ENCODE measurements at regions not wholly inside any gene's neighbourhood (a gene's known extent, or its start where the extent isn't known, plus 50 kb on each side); places are given as distances from the start of the nearest gene placed in this dataset.

DNA sequence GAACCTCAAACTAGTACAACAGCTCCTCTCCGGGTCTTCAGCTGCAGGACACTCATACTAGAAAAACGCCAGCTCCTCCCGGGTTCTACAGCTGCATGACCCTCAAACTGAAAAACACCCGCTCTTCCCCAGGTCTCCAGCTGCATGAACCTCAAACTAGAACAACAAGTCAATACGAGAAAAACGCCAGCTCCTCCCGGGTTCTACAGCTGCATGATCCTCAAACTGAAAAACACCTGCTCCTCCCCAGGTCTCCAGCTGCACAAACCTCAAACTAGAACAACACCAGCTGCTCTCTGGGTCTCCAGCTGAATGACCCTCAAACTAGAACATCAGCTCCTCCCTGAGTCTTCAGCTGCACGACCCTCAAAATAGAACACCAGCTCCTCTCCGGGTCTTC, 315.0 kb upstream of the TFPI start:
- TF ChIP-seq, protein P1, sequence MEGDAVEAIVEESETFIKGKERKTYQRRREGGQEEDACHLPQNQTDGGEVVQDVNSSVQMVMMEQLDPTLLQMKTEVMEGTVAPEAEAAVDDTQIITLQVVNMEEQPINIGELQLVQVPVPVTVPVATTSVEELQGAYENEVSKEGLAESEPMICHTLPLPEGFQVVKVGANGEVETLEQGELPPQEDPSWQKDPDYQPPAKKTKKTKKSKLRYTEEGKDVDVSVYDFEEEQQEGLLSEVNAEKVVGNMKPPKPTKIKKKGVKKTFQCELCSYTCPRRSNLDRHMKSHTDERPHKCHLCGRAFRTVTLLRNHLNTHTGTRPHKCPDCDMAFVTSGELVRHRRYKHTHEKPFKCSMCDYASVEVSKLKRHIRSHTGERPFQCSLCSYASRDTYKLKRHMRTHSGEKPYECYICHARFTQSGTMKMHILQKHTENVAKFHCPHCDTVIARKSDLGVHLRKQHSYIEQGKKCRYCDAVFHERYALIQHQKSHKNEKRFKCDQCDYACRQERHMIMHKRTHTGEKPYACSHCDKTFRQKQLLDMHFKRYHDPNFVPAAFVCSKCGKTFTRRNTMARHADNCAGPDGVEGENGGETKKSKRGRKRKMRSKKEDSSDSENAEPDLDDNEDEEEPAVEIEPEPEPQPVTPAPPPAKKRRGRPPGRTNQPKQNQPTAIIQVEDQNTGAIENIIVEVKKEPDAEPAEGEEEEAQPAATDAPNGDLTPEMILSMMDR (conservative IDR thresholded peaks at IDR 0.05), result no peak
- Mint-ChIP-seq H3K9me3 (peaks cover 32% of the 10 kb centered on the region), H3K4me3 (no peak overlapping the region), H3K27me3 (ENCODE audit: insufficient read depth) (peaks cover 3% of the 10 kb centered on the region), H3K4me1 (peaks cover 14% of the 10 kb centered on the region), H3K27ac (no peak overlapping the region), H3K36me3 (ENCODE audit: low read depth) (peaks cover 23% of the 10 kb centered on the region)
- 81 to 86% methylated on average over 7 to 9 of the region's 9 CpGs for WGBS, 2 experiments (ENCODE audit: insufficient coverage in 1 of 2, insufficient read length in 1 of 2)
- Histone ChIP-seq H3K9ac (ENCODE audit: extremely low read depth, low read length, poor library complexity, severe bottlenecking) (no peak overlapping the region), H3K9me3 (ENCODE audit: control insufficient read depth, low read length) (no peaks in the 10 kb centered on the region), H3K27me3 (ENCODE audit: control insufficient read depth, insufficient read depth, low read length, poor library complexity, severe bottlenecking) (no peaks in the 10 kb centered on the region), H3K4me1 (ENCODE audit: control insufficient read depth, insufficient read depth, low read length) (no peaks in the 10 kb centered on the region), H3K27ac (ENCODE audit: low read depth, low read length) (no peak overlapping the region), H3K36me3 (ENCODE audit: control insufficient read depth, insufficient read depth, low read length) (no peaks in the 10 kb centered on the region), H3K4me3 (ENCODE audit: low read length) (no peak overlapping the region)
- DNase-seq, result no peak

DNA sequence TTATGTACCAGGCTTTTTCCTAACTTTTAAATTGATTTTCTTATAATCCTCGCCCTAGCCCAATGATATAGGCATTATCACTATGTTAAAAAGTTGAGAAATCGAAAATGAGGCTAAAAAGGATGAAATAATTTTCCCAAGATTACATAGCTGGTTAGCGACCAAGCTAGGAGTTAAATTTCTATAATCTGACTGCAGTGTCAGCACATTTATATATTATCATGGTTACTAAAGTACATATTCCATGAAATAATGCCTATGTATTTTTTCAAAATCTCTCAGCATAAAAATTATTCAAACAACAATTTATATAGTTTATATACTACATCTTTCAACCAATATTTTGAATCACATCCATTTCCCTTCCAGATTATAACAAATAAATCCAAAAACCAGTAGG, 317.3 kb upstream of the TFPI start:
- Mint-ChIP-seq H3K4me3 (no peak overlapping the region), H3K4me1 (peaks cover 4% of the 10 kb centered on the region), H3K36me3 (ENCODE audit: low read depth) (peaks cover 20% of the 10 kb centered on the region), H3K27me3 (ENCODE audit: insufficient read depth) (peaks cover 3% of the 10 kb centered on the region), H3K27ac (no peak overlapping the region), H3K9me3 (peaks cover 28% of the 10 kb centered on the region)
- DNase-seq, result no peak
- Histone ChIP-seq H3K9ac (ENCODE audit: extremely low read depth, low read length, poor library complexity, severe bottlenecking) (no peak overlapping the region), H3K4me1 (ENCODE audit: control insufficient read depth, insufficient read depth, low read length) (no peaks in the 10 kb centered on the region), H3K9me3 (ENCODE audit: control insufficient read depth, low read length) (no peaks in the 10 kb centered on the region), H3K27ac (ENCODE audit: low read depth, low read length) (no peak overlapping the region), H3K27me3 (ENCODE audit: control insufficient read depth, insufficient read depth, low read length, poor library complexity, severe bottlenecking) (no peaks in the 10 kb centered on the region), H3K36me3 (ENCODE audit: control insufficient read depth, insufficient read depth, low read length) (no peaks in the 10 kb centered on the region), H3K4me3 (ENCODE audit: low read length) (no peak overlapping the region)
- TF ChIP-seq, protein P1 (conservative IDR thresholded peaks at IDR 0.05), result no peak
- 92 to 94% methylated on average over 2 to 3 of the region's 3 CpGs for WGBS, 2 experiments (ENCODE audit: insufficient coverage in 1 of 2, insufficient read length in 1 of 2)

DNA sequence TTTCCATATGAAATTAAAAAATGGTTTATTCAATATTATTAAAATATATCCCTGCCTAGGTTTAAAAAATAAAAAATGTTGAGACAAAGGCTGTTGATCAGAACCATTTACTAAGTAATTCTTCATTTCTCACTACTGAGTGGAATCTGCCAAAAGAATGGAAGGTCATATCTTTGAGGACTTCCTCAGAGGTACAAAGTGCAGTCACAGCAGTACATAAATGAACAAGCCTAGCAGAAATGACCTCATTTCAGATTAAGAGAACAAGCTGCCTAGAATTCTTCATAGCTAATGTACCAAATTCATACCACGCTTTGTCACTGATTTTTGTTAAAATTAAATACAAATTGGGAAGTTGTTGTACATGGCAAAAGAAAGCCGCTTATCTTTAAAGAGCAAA, 318.9 kb upstream of the TFPI start:
- Mint-ChIP-seq H3K4me1 (peaks cover 9% of the 10 kb centered on the region), H3K27ac (no peak overlapping the region), H3K9me3 (peaks cover 13% of the 10 kb centered on the region), H3K27me3 (ENCODE audit: insufficient read depth) (peaks cover 3% of the 10 kb centered on the region), H3K36me3 (ENCODE audit: low read depth) (peaks cover 4% of the 10 kb centered on the region), H3K4me3 (no peak overlapping the region)
- H3K4me1 ChIP-seq (ENCODE audit: control insufficient read depth, insufficient read depth, low read length), result no peaks in the 10 kb centered on the region
- no peak overlapping the region for H3K4me3 ChIP-seq (ENCODE audit: low read length)
- no peaks in the 10 kb centered on the region for H3K27me3 ChIP-seq (ENCODE audit: control insufficient read depth, insufficient read depth, low read length, poor library complexity, severe bottlenecking)
- TF ChIP-seq, protein P1 (conservative IDR thresholded peaks at IDR 0.05), result no peak
- 84 to 100% methylated on average over 1 to 2 of the region's 2 CpGs for WGBS, 2 experiments (ENCODE audit: insufficient coverage in 1 of 2, insufficient read length in 1 of 2)
- no peaks in the 10 kb centered on the region for H3K36me3 ChIP-seq (ENCODE audit: control insufficient read depth, insufficient read depth, low read length)
- H3K9me3 ChIP-seq (ENCODE audit: control insufficient read depth, low read length), result no peaks in the 10 kb centered on the region
- H3K9ac ChIP-seq (ENCODE audit: extremely low read depth, low read length, poor library complexity, severe bottlenecking), result no peak overlapping the region
- DNase-seq, result no peak
- no peak overlapping the region for H3K27ac ChIP-seq (ENCODE audit: low read depth, low read length)

Measured in endodermal cell (in vitro differentiated cells).